Karpas-422 (cell line): ENCODE measurements at regions not wholly inside any gene's neighbourhood (a gene's known extent, or its start where the extent isn't known, plus 50 kb on each side); places are given as distances from the start of the nearest gene placed in this dataset.
"Not testable (repeated sequence)": the region's sequence is repeated elsewhere in the genome, so short reads cannot be mapped to it uniquely, and the experiment has no call there.

ENCODE experiments used
- DNase-seq: peaks from one replicate; pipeline ENCODE4 v3.0.0-alpha.2; 2015
- H2AFZ ChIP-seq: fragments of 200-600 bp; sonication (generic); 2 replicates; pipeline ENCODE4 v1.6.1; 2014; ENCODE audit warnings: antibody characterized with exemption, low read length, mixed read lengths
- H3K27ac ChIP-seq: fragments of 200-600 bp; sonication (generic); 2 replicates; pipeline ENCODE4 v1.5.1; 2014; ENCODE audit warnings: mild to moderate bottlenecking, low read length, moderate library complexity
- H3K27me3 ChIP-seq: fragments of 200-600 bp; sonication (generic); 2 replicates; pipeline ENCODE4 v1.6.1; 2014; ENCODE audit warnings: low read length, mixed read lengths
- H3K36me3 ChIP-seq: fragments of 200-600 bp; sonication (generic); 2 replicates; pipeline ENCODE4 v1.6.1; 2014; ENCODE audit warnings: low read length, mixed read lengths; ENCODE audit not compliant: insufficient read depth
- H3K4me1 ChIP-seq: fragments of 200-600 bp; sonication (generic); 2 replicates; pipeline ENCODE4 v1.6.1; 2014; ENCODE audit warnings: mild to moderate bottlenecking, low read length, mixed read lengths
- H3K4me2 ChIP-seq: fragments of 200-600 bp; sonication (generic); 2 replicates; pipeline ENCODE4 v1.6.1; 2014; ENCODE audit warnings: low read length, low read depth, mild to moderate bottlenecking; ENCODE audit not compliant: poor library complexity, severe bottlenecking
- H3K4me3 ChIP-seq: fragments of 200-600 bp; sonication (generic); 2 replicates; pipeline ENCODE4 v1.5.1; 2014; ENCODE audit warnings: mild to moderate bottlenecking, antibody characterized with exemption, low read length, mixed read lengths
- H3K79me2 ChIP-seq: fragments of 200-600 bp; sonication (generic); 2 replicates; pipeline ENCODE4 v1.6.1; 2014; ENCODE audit warnings: mild to moderate bottlenecking, low read length, mixed read lengths
- H3K9ac ChIP-seq: fragments of 200-600 bp; sonication (generic); 2 replicates; pipeline ENCODE4 v1.6.0; 2014; ENCODE audit warnings: low read length
- H3K9me2 ChIP-seq: fragments of 200-600 bp; sonication (generic), shearing (Covaris generic); replicated peaks from 2 replicates; pipeline ENCODE4 v1.6.0; 2014; ENCODE audit warnings: mild to moderate bottlenecking, low read length, moderate library complexity; ENCODE audit not compliant: insufficient read depth
- H3K9me3 ChIP-seq: fragments of 300-700, 200-600 bp; sonication (generic); 2 replicates; pipeline ENCODE4 v1.6.1; 2014; ENCODE audit warnings: low read length, mixed read lengths
- H4K20me1 ChIP-seq: fragments of 200-600 bp; sonication (generic); 2 replicates; pipeline ENCODE4 v1.6.1; 2014; ENCODE audit warnings: mild to moderate bottlenecking, antibody characterized with exemption, low read length, low read depth; ENCODE audit not compliant: insufficient read depth

DNA sequence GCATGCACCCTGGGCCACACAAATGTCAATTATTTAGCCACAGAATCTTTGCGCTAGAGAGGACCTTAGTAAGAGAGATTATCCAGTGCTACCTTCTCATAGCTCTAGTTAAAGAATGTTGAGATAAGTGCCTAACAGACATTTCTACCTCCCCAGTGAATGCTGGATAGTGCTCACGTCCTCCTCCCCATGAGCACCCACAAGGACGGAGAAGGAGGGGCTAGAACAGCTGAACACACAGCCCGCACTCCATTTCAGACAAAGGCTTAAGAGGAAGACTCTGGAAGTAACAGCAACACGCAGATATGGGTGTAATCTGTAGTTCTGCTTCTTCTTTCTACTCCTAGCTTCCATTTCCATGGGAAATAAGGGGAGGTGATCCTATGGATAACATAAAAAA lies 120.5 kb downstream of the FEM1C start:
- H3K9ac ChIP-seq, result no peak overlapping the region
- no peaks in the 10 kb centered on the region for H4K20me1 ChIP-seq
- no peak overlapping the region for H2AFZ ChIP-seq
- H3K9me3 ChIP-seq, result no peaks in the 10 kb centered on the region
- no peak overlapping the region for H3K4me3 ChIP-seq
- H3K36me3 ChIP-seq, result no peaks in the 10 kb centered on the region
- no peak for DNase-seq
- no peaks in the 10 kb centered on the region for H3K4me1 ChIP-seq
- H3K27ac ChIP-seq, result no peak overlapping the region
- H3K9me2 ChIP-seq, result no peaks in the 10 kb centered on the region
- H3K4me2 ChIP-seq, result no peak overlapping the region
- H3K79me2 ChIP-seq, result no peaks in the 10 kb centered on the region
- peaks cover 3% of the 10 kb centered on the region; the same call in 1 of the 2 replicates for H3K27me3 ChIP-seq

DNA sequence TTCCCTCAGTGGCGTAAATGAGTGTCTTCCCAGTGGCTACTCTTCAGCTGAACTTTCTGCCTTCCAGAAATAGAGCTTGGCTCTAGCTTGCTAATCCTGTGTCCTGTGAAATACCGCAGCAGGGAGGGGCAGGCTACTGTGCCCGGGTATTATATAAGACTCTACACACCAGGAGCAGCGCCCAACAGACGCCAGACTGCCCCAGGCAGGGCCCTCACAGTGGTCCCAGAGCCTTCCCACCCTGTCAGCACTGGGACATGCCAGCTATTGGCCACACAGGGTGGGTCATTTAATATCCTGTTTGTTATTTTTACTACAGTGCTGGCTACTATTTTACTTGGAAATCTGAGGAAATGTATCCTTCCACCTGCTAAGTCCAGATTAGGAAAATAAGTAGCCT lies 121.0 kb downstream of the FEM1C start:
- H3K9me3 ChIP-seq, result no peaks in the 10 kb centered on the region
- DNase-seq, result no peak
- no peaks in the 10 kb centered on the region for H3K9me2 ChIP-seq
- no peak overlapping the region for H3K9ac ChIP-seq
- no peak overlapping the region for H2AFZ ChIP-seq
- peaks cover 3% of the 10 kb centered on the region; the same call in 1 of the 2 replicates for H3K27me3 ChIP-seq
- H4K20me1 ChIP-seq, result no peaks in the 10 kb centered on the region
- no peaks in the 10 kb centered on the region for H3K4me1 ChIP-seq
- no peak overlapping the region for H3K27ac ChIP-seq
- no peaks in the 10 kb centered on the region for H3K36me3 ChIP-seq
- no peak overlapping the region for H3K4me3 ChIP-seq
- no peak overlapping the region for H3K4me2 ChIP-seq
- H3K79me2 ChIP-seq, result no peaks in the 10 kb centered on the region

DNA sequence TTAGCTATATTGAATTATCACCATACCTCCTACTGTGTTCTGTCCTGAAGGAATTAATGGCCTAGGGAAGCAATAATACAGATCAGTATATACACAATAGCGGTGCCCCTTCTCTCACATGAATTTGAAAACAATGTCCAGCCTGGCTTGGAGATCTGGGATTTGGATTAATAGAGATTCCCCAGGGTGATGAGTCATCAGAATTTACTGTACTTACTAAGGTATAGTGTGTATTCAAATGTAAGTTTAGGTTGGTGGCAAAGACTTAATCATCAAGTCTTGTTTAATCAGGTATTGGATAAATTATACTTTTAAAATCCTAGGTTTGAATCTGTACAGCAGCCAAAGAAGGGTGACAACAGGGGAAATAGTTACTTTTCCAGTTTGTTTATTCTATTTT lies 121.5 kb downstream of the FEM1C start:
- no peaks in the 10 kb centered on the region for H3K4me1 ChIP-seq
- H3K9me2 ChIP-seq, result no peaks in the 10 kb centered on the region
- DNase-seq, result no peak
- no peaks in the 10 kb centered on the region for H3K36me3 ChIP-seq
- no peak overlapping the region for H3K27ac ChIP-seq
- no peaks in the 10 kb centered on the region for H3K79me2 ChIP-seq
- H3K27me3 ChIP-seq, result peaks cover 3% of the 10 kb centered on the region; the same call in 1 of the 2 replicates
- H4K20me1 ChIP-seq, result no peaks in the 10 kb centered on the region
- no peak overlapping the region for H3K4me3 ChIP-seq
- H3K9ac ChIP-seq, result no peak overlapping the region
- no peak overlapping the region for H3K4me2 ChIP-seq
- H3K9me3 ChIP-seq, result no peaks in the 10 kb centered on the region
- H2AFZ ChIP-seq, result no peak overlapping the region

DNA sequence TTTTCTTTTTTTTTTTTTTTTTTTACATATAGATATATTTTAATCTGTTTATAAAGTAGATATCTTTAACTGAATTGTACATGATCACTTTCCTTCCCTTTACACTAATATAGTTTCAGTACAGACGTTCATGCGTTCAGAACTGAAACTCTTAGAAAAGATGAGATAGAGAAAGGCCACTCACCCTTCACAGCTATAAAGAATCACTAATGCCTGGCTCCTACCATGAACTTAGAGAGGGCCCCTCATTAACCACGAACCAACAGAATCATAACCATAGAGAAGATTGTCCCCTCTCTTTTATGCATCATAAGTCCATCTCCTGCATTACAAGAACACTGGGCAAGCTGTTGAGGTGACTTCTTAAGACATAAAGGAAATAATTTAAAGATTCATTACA lies 123.8 kb downstream of the FEM1C start:
- H3K4me3 ChIP-seq, H3K4me1 ChIP-seq, H3K9me2 ChIP-seq, H3K9ac ChIP-seq, H2AFZ ChIP-seq, H3K27ac ChIP-seq, H3K4me2 ChIP-seq, H3K9me3 ChIP-seq, H3K27me3 ChIP-seq, H3K79me2 ChIP-seq, H4K20me1 ChIP-seq, DNase-seq, H3K36me3 ChIP-seq: not testable (repeated sequence)

DNA sequence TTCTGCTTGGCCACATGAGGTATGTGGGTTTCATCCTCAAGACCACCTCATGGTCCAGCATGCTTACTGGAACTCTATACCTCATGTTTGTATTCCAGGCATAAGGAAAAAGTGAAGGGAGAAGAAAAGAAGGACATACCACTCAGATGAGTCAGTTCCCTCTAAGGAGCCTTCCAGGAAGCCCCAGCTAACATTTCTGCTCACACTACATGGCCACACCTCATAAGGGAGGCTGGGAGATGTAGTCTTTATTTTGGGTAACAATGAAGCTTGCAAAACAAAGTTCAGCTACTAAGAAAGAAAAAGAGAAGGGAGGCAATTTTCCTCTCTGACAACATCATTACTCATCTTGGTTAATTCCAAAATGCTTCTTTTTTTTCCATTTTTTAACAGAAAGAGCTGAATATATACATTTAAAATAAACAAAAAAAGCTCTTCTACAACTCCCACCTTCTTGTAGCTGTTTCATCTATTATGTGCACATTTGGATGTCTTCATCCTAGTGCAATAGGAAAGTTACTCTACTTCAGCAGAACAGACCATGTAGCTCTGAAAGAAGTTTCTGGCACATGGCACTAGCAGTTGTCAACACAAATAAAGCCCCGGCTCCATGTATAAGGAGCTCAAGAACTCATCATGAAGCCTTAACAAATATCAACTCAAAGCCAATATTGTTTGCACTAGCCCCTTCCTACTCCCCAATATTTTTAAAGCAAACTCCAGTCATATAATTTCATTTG lies 123.6 kb upstream of the CCDC112 start:
- Histone ChIP-seq H2AFZ (no peak overlapping the region), H3K4me3 (no peak overlapping the region), H3K79me2 (no peaks in the 10 kb centered on the region), H3K9ac (no peak overlapping the region), H3K36me3 (no peaks in the 10 kb centered on the region), H3K4me1 (no peaks in the 10 kb centered on the region), H3K27ac (no peak overlapping the region), H3K9me2 (no peaks in the 10 kb centered on the region), H3K4me2 (no peak overlapping the region), H4K20me1 (no peaks in the 10 kb centered on the region), H3K9me3 (no peaks in the 10 kb centered on the region), H3K27me3 (peaks cover 3% of the 10 kb centered on the region; the same call in 1 of the 2 replicates)
- DNase-seq, result no peak

DNA sequence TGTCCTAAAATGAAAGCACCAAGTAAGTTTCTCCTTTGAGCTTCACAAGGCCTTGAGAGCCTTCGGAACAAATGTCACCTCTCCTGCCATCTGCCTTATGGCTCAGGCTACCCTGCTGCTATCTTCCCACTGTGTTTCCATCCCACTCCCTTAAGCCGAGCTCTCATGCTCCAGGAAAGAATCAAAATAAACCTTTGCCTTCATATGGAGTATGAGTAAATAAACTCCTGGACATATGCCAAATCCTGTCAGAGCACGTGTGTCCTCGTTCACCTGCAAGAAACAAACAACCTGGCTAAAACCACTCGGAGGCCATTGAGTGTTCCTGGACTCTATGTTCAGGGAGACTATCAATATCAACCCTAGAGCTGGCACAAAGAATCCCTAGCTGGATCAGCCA lies 122.3 kb upstream of the CCDC112 start:
- H3K4me1 ChIP-seq, result no peaks in the 10 kb centered on the region
- H3K9ac ChIP-seq, result no peak overlapping the region
- no peak overlapping the region for H2AFZ ChIP-seq
- H3K9me2 ChIP-seq, result no peaks in the 10 kb centered on the region
- H3K4me2 ChIP-seq, result no peak overlapping the region
- no peaks in the 10 kb centered on the region for H3K79me2 ChIP-seq
- H3K9me3 ChIP-seq, result no peaks in the 10 kb centered on the region
- no peaks in the 10 kb centered on the region for H3K36me3 ChIP-seq
- H3K27me3 ChIP-seq, result no peaks in the 10 kb centered on the region
- H3K4me3 ChIP-seq, result no peak overlapping the region
- no peak for DNase-seq
- no peaks in the 10 kb centered on the region for H4K20me1 ChIP-seq
- H3K27ac ChIP-seq, result no peak overlapping the region

DNA sequence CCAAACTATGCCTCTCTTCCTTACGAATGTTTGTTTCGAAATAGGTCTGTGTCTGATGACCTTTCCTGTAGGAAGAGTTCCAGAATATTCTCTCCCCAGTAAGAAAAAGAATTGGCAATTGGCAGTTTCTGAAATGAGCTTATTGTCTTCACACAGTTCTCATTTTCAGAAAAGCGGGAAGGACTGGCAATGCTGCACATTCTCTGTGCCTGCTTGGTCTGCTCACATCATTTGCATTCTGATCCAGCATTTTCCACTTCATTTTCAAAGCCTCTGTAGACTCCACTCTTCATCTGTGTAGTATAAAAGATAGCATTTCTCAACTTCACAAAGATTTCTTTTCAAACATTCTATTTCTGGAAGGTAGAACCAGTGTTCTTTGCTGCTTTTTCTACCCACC lies 120.6 kb upstream of the CCDC112 start:
- H4K20me1 ChIP-seq, result no peaks in the 10 kb centered on the region
- no peak overlapping the region for H3K27ac ChIP-seq
- H3K9me3 ChIP-seq, result no peaks in the 10 kb centered on the region
- H3K27me3 ChIP-seq, result no peaks in the 10 kb centered on the region
- H3K9me2 ChIP-seq, result no peaks in the 10 kb centered on the region
- H3K4me2 ChIP-seq, result no peak overlapping the region
- no peak for DNase-seq
- H3K36me3 ChIP-seq, result no peaks in the 10 kb centered on the region
- H3K9ac ChIP-seq, result no peak overlapping the region
- H2AFZ ChIP-seq, result no peak overlapping the region
- H3K4me1 ChIP-seq, result no peaks in the 10 kb centered on the region
- no peak overlapping the region for H3K4me3 ChIP-seq
- no peaks in the 10 kb centered on the region for H3K79me2 ChIP-seq

DNA sequence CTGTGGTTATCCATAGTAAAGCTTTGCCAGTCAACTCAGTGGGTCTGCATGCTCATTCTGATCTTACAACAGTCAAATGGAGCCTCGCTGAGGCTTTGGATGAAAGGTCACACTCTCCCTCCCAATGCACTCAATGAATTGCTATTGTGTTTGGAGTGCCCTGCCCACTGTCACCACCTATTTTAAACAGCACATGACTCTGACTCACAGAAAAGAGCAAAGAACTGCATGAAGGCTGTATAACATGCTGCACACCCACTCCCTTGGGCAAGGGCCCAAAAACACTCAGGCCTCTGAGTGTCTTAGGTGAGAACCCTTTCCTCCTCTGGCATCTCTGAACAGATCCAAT lies 118.7 kb upstream of the CCDC112 start:
- no peak for DNase-seq
- H3K27ac ChIP-seq, result no peak overlapping the region
- H3K79me2 ChIP-seq, result no peaks in the 10 kb centered on the region
- H3K27me3 ChIP-seq, result no peaks in the 10 kb centered on the region
- H3K9ac ChIP-seq, result no peak overlapping the region
- H4K20me1 ChIP-seq, result no peaks in the 10 kb centered on the region
- H3K4me3 ChIP-seq, result no peak overlapping the region
- H3K4me1 ChIP-seq, result no peaks in the 10 kb centered on the region
- H3K4me2 ChIP-seq, result no peak overlapping the region
- no peaks in the 10 kb centered on the region for H3K36me3 ChIP-seq
- H3K9me3 ChIP-seq, result no peaks in the 10 kb centered on the region
- no peak overlapping the region for H2AFZ ChIP-seq
- no peaks in the 10 kb centered on the region for H3K9me2 ChIP-seq
